ENCODE measurements at regions not wholly inside any gene's neighbourhood (a gene's known extent, or its start where the extent isn't known, plus 50 kb on each side); places are given as distances from the start of the nearest gene placed in this dataset.
A peak's percentile ranks its signal among the peaks of the same experiment; 100 is the strongest.
"Not testable (repeated sequence)": the region's sequence is repeated elsewhere in the genome, so short reads cannot be mapped to it uniquely, and the experiment has no call there.

DNA sequence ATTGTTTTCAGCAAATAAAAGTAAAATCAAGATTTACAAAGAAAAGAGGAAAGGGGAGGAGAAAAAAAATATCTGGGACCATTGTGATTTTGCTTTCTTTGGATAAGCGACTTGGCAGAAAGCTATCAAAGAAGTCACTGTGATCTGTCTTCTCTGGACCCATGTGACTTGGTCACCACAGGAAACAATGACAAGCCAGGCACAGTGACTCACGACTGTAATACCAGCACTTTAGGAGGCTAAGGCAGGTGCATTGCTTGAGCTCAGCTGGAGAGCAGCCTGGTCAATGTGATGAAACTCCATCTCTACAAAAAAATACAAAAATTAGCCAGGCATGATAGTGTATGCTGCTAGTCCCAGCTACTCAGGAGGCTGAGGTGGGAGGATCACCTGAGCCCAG is 255.4 kb upstream of the NOTCH2NLA start:
- H3K27me3 ChIP-seq (ENCODE audit: control insufficient read depth in 1 of 2, insufficient read depth in 2 of 2, low read length in 1 of 2); DNase-seq; intact Hi-C loops (cut with DNase I); H3K36me3 ChIP-seq (ENCODE audit: control insufficient read depth in 1 of 2, insufficient read depth in 2 of 2, low read length in 1 of 2); H3K4me3 ChIP-seq (ENCODE audit: low read length in 2 of 2); H3K9me3 ChIP-seq (ENCODE audit: control insufficient read depth, low read length); H3K4me1 ChIP-seq (ENCODE audit: control insufficient read depth in 1 of 2, insufficient read depth in 2 of 2, low read length in 2 of 2); ATAC-seq (ENCODE audit: low FRiP score); H3K27ac ChIP-seq (ENCODE audit: low read depth in 1 of 2, low read length in 2 of 2): not testable (repeated sequence)
- 92 to 100% methylated on average over 1 of the region's 2 CpGs for WGBS, 2 donors

DNA sequence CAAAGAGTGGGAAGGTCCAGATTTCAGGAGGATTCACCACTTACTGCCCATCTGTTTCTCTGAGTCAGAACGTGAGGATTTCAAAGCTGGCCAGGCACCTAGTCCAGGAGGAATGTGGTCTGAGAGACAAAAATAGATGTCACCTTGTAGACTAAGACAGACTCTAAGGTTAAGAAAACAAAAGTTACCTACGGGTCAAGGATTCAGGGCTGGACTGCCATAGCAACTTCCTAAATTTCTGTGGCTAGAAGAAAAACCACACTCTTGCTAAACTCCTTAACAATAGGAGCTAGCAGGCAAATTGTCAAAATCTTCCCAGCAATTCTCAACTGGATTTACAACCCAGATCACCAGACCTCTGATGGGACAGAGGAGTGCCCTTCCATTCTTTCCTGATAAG is 250.4 kb upstream of the NOTCH2NLA start:
- intact Hi-C loops (cut with DNase I); DNase-seq; H3K9me3 ChIP-seq (ENCODE audit: control insufficient read depth, low read length); H3K27ac ChIP-seq (ENCODE audit: low read depth in 1 of 2, low read length in 2 of 2); H3K4me1 ChIP-seq (ENCODE audit: control insufficient read depth in 1 of 2, insufficient read depth in 2 of 2, low read length in 2 of 2); H3K36me3 ChIP-seq (ENCODE audit: control insufficient read depth in 1 of 2, insufficient read depth in 2 of 2, low read length in 1 of 2); H3K4me3 ChIP-seq (ENCODE audit: low read length in 2 of 2); ATAC-seq (ENCODE audit: low FRiP score); H3K27me3 ChIP-seq (ENCODE audit: control insufficient read depth in 1 of 2, insufficient read depth in 2 of 2, low read length in 1 of 2): not testable (repeated sequence)
- WGBS, 2 donors, result 69 to 73% methylated on average over 1 of the region's 2 CpGs

DNA sequence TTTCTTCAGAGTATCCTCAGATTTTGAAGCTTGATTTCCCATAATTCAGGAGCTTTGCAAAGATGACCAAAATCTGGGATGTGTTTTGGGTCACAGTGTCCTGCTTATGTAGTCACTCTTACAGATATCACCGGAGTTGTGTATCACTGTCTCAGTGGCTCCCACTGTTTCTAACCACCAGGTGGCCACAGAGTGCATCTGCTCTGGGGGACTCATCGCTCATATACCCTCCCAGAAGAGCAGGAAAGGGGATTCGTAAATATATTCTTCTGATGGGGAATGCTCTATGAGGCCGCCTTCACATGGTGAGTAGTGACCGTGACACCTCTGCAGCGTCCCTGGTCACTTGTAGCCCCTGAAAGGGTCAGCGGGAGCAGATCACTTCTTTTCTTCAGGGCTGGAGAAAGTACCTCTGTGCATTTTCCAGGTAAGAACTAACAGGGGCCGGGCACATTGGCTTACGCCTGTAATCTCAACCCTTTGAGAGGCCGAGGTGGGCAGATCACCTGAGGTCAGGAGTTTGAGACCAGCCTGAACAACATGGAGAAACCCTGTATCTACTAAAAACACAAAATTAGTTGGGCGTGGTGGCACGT is 249.4 kb upstream of the NOTCH2NLA start:
- H3K4me1 ChIP-seq (ENCODE audit: control insufficient read depth in 1 of 2, insufficient read depth in 2 of 2, low read length in 2 of 2); intact Hi-C loops (cut with DNase I); ATAC-seq (ENCODE audit: low FRiP score); H3K27me3 ChIP-seq (ENCODE audit: control insufficient read depth in 1 of 2, insufficient read depth in 2 of 2, low read length in 1 of 2); H3K36me3 ChIP-seq (ENCODE audit: control insufficient read depth in 1 of 2, insufficient read depth in 2 of 2, low read length in 1 of 2); H3K4me3 ChIP-seq (ENCODE audit: low read length in 2 of 2); DNase-seq; H3K27ac ChIP-seq (ENCODE audit: low read depth in 1 of 2, low read length in 2 of 2); H3K9me3 ChIP-seq (ENCODE audit: control insufficient read depth, low read length): not testable (repeated sequence)
- WGBS, 2 donors, result 61 to 62% methylated on average over 12 of the region's 12 CpGs

DNA sequence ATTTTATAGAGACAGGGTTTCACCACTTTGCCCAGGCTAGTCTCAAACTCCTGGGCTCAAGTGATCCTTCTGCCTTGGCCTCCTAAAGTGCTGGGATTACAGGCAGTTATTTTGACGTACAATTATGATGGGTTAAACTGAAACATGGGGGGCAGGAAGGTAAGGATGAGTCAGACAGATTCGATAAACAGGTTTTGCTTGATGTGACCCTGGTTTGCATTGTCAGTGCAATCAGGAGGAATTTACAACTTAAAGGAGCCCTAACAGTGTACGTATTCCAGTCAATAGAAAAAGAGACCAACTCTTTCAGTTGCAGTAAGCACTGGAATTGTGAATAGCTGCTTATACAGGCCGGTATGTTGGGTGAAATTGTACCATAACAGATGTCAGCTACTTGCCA is 246.3 kb upstream of the NOTCH2NLA start:
- H3K9me3 ChIP-seq (ENCODE audit: control insufficient read depth, low read length); intact Hi-C loops (cut with DNase I); H3K4me3 ChIP-seq (ENCODE audit: low read length in 2 of 2); DNase-seq; H3K27ac ChIP-seq (ENCODE audit: low read depth in 1 of 2, low read length in 2 of 2); H3K27me3 ChIP-seq (ENCODE audit: control insufficient read depth in 1 of 2, insufficient read depth in 2 of 2, low read length in 1 of 2); H3K4me1 ChIP-seq (ENCODE audit: control insufficient read depth in 1 of 2, insufficient read depth in 2 of 2, low read length in 2 of 2); H3K36me3 ChIP-seq (ENCODE audit: control insufficient read depth in 1 of 2, insufficient read depth in 2 of 2, low read length in 1 of 2); ATAC-seq (ENCODE audit: low FRiP score): not testable (repeated sequence)
- WGBS, 2 donors, result 85 to 89% methylated on average over 4 of the region's 4 CpGs

DNA sequence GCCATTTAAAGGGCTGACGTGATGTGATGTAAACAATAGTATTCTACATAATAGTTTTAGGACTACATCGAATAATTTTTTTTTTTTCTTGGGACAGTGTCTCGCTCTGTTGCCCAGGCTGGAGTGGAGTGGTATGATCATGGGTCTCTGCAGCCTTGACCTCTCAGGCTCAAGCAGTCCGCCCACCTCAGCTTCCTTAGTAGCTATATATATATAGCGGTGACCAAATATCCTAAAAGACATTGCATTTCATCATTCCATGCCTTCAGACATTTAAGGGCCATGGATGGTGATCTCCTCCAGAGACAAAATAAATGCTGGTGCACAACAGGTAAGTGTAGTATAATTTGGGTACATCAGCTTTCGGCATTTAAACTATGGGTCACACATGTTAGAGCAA is 245.4 kb upstream of the NOTCH2NLA start:
- H3K36me3 ChIP-seq (ENCODE audit: control insufficient read depth in 1 of 2, insufficient read depth in 2 of 2, low read length in 1 of 2); H3K27me3 ChIP-seq (ENCODE audit: control insufficient read depth in 1 of 2, insufficient read depth in 2 of 2, low read length in 1 of 2); H3K27ac ChIP-seq (ENCODE audit: low read depth in 1 of 2, low read length in 2 of 2); ATAC-seq (ENCODE audit: low FRiP score); DNase-seq; intact Hi-C loops (cut with DNase I); H3K4me1 ChIP-seq (ENCODE audit: control insufficient read depth in 1 of 2, insufficient read depth in 2 of 2, low read length in 2 of 2); H3K9me3 ChIP-seq (ENCODE audit: control insufficient read depth, low read length); H3K4me3 ChIP-seq (ENCODE audit: low read length in 2 of 2): not testable (repeated sequence)
- 94% methylated on average over 6 of the region's 6 CpGs for WGBS, 2 donors

DNA sequence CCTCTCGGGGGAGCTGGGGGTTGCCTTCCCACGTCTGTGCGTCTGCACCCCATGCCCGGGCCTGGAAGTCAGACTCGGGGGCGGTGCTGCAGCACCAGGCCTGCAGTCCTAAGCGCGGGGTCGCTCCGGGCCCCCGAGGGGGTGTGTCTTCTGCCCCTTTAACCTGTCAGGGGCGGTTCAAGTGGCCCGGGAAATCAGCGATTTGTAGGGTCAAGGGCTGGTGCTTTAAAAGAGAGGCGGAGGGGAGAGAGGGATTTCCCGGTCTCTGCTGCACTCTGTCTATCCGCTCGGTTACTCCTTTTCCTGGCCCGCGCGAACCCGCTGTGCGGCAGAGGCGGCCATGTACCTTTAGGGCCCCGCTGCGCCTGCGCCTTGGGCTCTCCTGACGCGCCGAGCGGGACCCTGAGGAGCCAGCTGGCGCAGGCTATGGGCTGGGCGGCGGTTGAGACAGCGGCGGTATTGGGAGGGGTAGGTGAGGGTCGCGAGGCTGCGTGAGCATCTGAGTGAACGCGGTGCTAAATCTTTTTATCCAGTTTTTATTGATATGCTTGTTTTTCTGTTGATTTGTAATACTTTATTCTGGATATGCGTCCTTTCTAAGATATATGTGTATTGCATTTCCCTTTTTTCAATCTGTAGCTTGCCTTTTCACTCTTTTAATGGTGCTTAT is 243.5 kb upstream of the NOTCH2NLA start:
- H3K4me1 ChIP-seq (ENCODE audit: control insufficient read depth in 1 of 2, insufficient read depth in 2 of 2, low read length in 2 of 2); H3K27ac ChIP-seq (ENCODE audit: low read depth in 1 of 2, low read length in 2 of 2); intact Hi-C loops (cut with DNase I); H3K36me3 ChIP-seq (ENCODE audit: control insufficient read depth in 1 of 2, insufficient read depth in 2 of 2, low read length in 1 of 2); H3K9me3 ChIP-seq (ENCODE audit: control insufficient read depth, low read length); H3K27me3 ChIP-seq (ENCODE audit: control insufficient read depth in 1 of 2, insufficient read depth in 2 of 2, low read length in 1 of 2): not testable (repeated sequence)
- peak; percentile 89 for ATAC-seq (ENCODE audit: low FRiP score)
- 1 to 2% methylated on average over 29 to 42 of the region's 42 CpGs for WGBS, 2 donors
- peak overlapping the region in 1 of 2 donors; percentile 8 for H3K4me3 ChIP-seq (ENCODE audit: low read length in 2 of 2)
- DNase-seq, result peak; percentile 84 to 91

DNA sequence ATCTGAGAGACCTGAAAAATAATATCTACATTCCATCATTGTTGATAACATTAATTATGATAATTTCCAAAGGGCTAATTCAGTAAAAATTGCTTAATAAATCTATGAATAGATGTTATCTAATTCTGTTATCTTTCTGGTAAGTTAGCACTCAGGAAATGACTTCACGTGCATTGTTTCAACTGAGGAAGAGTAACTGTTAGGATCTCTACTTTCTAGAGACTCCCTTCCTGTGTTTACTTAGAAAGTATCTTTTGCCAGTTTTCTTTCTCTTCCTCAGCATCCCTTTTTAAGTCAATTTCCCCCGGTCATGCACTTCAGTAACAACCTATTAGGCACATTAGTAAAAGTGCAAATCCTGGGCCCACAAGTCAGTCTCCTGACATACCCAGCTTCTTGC is 231.1 kb upstream of the NOTCH2NLA start:
- intact Hi-C loops (cut with DNase I); H3K4me1 ChIP-seq (ENCODE audit: control insufficient read depth in 1 of 2, insufficient read depth in 2 of 2, low read length in 2 of 2); DNase-seq; H3K27ac ChIP-seq (ENCODE audit: low read depth in 1 of 2, low read length in 2 of 2); H3K36me3 ChIP-seq (ENCODE audit: control insufficient read depth in 1 of 2, insufficient read depth in 2 of 2, low read length in 1 of 2); H3K9me3 ChIP-seq (ENCODE audit: control insufficient read depth, low read length); ATAC-seq (ENCODE audit: low FRiP score); H3K27me3 ChIP-seq (ENCODE audit: control insufficient read depth in 1 of 2, insufficient read depth in 2 of 2, low read length in 1 of 2); H3K4me3 ChIP-seq (ENCODE audit: low read length in 2 of 2): not testable (repeated sequence)
- no CpG with 5 or more reads among the region's 2 CpGs for WGBS, 2 donors

DNA sequence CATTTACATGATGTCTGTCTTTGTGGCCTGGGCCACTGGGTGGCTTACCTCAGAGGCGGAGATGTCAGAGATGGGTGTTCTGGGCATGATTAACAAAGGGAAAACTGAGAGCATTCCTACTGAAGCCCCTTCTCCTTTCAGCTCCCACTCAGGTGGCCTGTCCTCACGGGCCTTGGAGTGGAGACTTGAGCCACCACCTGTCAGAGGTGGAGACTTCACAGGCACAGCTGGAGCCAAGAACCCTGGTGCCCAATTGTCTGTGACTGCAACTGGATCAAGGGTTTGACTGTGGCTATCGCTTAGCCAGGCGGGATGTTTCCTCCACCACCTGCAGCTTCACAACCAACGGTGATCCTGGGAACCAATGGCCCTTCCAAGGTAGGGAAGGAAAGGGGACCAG is 230.5 kb upstream of the NOTCH2NLA start:
- intact Hi-C loops (cut with DNase I); H3K27me3 ChIP-seq (ENCODE audit: control insufficient read depth in 1 of 2, insufficient read depth in 2 of 2, low read length in 1 of 2); H3K27ac ChIP-seq (ENCODE audit: low read depth in 1 of 2, low read length in 2 of 2); DNase-seq; H3K36me3 ChIP-seq (ENCODE audit: control insufficient read depth in 1 of 2, insufficient read depth in 2 of 2, low read length in 1 of 2); ATAC-seq (ENCODE audit: low FRiP score); H3K9me3 ChIP-seq (ENCODE audit: control insufficient read depth, low read length); H3K4me1 ChIP-seq (ENCODE audit: control insufficient read depth in 1 of 2, insufficient read depth in 2 of 2, low read length in 2 of 2); H3K4me3 ChIP-seq (ENCODE audit: low read length in 2 of 2): not testable (repeated sequence)
- WGBS, 2 donors, result 92 to 93% methylated on average over 5 of the region's 5 CpGs

DNA sequence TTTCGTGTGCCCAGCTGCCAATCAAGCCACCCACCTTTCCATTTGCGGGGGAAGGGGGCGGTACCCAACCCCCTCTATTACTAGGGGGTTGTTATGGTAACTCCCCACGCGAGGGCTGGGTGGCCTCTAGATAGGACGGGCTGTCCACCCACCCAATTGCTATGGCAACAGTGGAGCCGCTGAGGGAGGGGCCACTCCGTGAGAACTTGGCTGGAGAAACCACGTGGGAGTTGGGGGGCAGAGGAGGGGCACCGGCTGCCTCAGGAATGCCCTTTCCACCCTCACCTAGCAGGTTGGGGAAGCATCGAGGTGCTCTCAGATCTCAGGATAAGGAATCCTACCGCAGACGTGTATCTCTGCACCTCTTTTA is 220.0 kb upstream of the NOTCH2NLA start:
- H3K4me3 ChIP-seq (ENCODE audit: low read length in 2 of 2); intact Hi-C loops (cut with DNase I); H3K27ac ChIP-seq (ENCODE audit: low read depth in 1 of 2, low read length in 2 of 2); H3K9me3 ChIP-seq (ENCODE audit: control insufficient read depth, low read length); DNase-seq; ATAC-seq (ENCODE audit: low FRiP score); H3K4me1 ChIP-seq (ENCODE audit: control insufficient read depth in 1 of 2, insufficient read depth in 2 of 2, low read length in 2 of 2); H3K36me3 ChIP-seq (ENCODE audit: control insufficient read depth in 1 of 2, insufficient read depth in 2 of 2, low read length in 1 of 2); H3K27me3 ChIP-seq (ENCODE audit: control insufficient read depth in 1 of 2, insufficient read depth in 2 of 2, low read length in 1 of 2): not testable (repeated sequence)
- WGBS, 2 donors, result 6% methylated on average over 3 of the region's 13 CpGs; no CpG with 5 or more reads in 1 of the 2 donors
